G401.6 (cell line): ENCODE measurements at regions not wholly inside any gene's neighbourhood (a gene's known extent, or its start where the extent isn't known, plus 50 kb on each side); places are given as distances from the start of the nearest gene placed in this dataset.
"Not testable (repeated sequence)": the region's sequence is repeated elsewhere in the genome, so short reads cannot be mapped to it uniquely, and the experiment has no call there.

Source experiments
- FAIRE-seq: peaks from 2 replicates; lab custom pipeline; 2012; peaks lifted over from hg19 to GRCh38; lab: Jason Lieb, UNC

GRCh38 chr21:17299576-17299975 is 213.3 kb upstream of the CXADR start:
- FAIRE-seq: not testable (repeated sequence)

GRCh38 chr21:17327715-17328114 is 185.1 kb upstream of the CXADR start:
- not testable (repeated sequence) for FAIRE-seq

GRCh38 chr21:17334484-17334883 is 178.4 kb upstream of the CXADR start:
- no peak for FAIRE-seq

- FAIRE-seq: no peak
Measured at GRCh38 chr21:17340081-17340480, 172.8 kb upstream of the CXADR start.

- FAIRE-seq: no peak
Measured at GRCh38 chr21:17343055-17343454, 169.8 kb upstream of the CXADR start.

DNA sequence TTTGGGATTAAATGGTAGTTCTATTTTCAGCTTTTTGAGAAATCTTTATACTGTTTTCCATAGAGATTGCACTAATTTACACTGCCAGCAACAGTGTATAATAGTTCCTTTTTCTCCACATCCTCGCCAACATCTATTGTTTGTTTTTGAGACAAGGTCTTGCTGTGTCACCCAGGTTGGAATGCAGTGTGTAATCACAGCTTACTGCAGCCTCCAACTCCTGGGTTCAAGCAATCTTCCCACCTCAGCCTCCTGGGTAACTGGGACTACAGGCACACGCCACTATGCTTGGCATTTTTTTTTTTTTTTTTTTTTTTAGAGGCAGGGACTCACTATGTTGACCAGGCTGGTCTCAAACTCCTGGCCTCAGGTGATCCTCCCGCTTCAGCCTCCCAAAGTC is 164.5 kb upstream of the CXADR start:
- no peak for FAIRE-seq

- FAIRE-seq: no peak
Measured at GRCh38 chr21:17348849-17349248, 164.0 kb upstream of the CXADR start.

DNA sequence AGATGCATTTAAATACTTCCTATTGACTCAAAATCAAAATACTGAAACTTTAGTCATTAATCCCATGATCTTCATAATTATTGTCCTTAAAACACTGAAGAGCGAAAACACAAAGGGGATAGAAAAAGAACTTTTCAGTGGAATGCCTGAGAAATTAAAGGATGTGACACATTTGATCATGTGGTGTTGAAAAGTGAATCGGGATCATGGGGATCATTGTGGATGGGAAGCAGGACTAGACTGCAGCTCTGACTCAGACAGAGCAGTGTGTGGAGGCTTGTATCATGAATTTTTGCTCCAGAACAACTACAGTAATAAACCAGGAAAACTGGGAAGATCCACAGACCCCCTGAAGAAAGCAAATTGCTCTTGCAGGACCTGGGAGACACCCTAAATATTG is 161.1 kb upstream of the CXADR start:
- no peak for FAIRE-seq

GRCh38 chr21:17352996-17353655 is 159.7 kb upstream of the CXADR start:
- FAIRE-seq: no peak

DNA sequence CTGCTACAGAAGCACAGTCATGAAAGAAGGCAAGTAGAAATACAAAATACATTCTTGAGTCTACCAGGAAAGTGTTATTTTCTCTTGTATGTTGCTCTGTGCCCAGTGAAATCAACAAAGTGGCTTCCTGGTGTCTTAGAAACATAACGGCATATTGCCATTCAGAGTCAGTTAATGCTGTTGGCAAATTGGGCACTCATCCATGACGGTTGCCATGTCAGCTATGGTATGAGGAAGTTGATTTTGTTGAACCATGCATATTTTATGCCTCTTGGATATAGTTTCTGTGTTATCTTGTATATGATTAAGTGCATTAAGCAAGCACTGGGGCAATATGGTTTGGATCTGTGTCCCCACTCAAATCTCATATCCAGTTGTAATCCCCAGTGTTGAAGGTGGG is 153.1 kb upstream of the CXADR start:
- FAIRE-seq: no peak

- FAIRE-seq: no peak
Measured at GRCh38 chr21:17368748-17369363, 144.0 kb upstream of the CXADR start.

- no peak for FAIRE-seq
Measured at GRCh38 chr21:17370263-17370662, 142.6 kb upstream of the CXADR start.

- FAIRE-seq: no peak
Measured at GRCh38 chr21:17370916-17371315, 141.9 kb upstream of the CXADR start.

- FAIRE-seq: no peak
Measured at GRCh38 chr21:17371450-17371849, 141.4 kb upstream of the CXADR start.

DNA sequence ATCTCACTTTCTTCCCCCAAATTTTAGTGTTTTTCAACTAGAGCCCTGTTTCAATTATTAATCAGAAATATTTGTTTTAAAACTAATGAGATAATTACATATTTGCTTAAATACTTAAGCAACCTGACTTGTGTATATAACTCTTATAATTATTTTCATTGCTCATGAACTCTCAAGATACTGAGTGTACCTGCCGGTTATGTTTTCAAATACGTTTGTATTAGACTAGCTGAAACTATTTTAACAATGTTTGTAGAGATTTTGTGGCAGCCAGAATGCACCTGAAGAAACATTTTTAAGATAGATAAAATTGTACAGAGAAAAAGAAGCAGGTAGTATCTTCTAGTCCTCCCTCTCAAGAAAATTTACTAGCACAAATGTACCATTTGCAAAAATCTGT is 140.6 kb upstream of the CXADR start:
- no peak for FAIRE-seq

GRCh38 chr21:17386498-17386897 is 126.3 kb upstream of the CXADR start:
- FAIRE-seq: no peak

DNA sequence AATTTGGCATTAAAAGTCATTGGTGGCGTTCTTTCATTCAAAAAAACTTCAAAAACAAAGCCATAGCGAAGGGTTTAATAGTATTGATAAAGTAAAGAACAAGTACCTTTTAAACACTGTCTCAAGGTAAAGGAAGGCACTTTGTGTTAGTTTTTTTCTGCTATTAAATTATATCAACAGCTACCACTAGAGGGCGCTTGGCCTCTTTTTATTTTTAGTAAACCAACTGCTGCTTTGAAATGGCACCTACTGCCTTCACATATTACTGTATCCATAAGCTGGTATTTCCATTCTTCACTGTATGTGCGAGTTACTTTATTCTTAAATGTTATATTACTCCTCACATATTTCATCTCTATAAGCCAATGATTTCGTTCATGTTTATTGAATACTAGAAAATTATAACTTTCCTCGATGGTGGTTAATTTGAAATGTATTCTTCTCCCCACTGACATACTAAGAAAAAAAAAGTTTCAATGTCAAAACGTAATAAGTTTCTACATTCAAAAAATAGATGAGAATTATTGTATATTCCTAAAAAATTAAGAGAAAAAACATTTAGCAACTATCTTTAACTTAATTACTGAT is 125.7 kb upstream of the CXADR start:
- peak; percentile 99 for FAIRE-seq

- no peak for FAIRE-seq
Measured at GRCh38 chr21:17388226-17388625, 124.6 kb upstream of the CXADR start.

GRCh38 chr21:17389311-17389710 is 123.5 kb upstream of the CXADR start:
- no peak for FAIRE-seq

DNA sequence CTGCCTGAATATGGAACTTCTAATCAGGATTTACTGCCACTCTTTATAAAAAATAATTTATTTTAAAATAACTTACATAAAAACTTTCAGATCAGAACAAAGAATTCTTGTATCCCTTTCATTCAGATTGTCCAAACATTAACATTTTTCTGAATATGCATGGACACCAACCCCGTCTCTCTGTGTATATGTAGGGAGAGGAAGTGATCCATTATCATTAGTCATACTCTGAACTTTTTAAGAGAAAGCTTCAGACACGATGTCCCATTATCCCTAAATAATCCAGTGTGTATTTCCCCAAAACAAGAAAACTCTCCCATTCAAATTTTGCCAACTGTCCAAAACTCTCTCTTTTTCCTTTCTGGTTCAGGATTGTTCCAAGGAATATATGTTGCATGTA is 122.3 kb upstream of the CXADR start:
- FAIRE-seq: no peak

GRCh38 chr21:17391811-17392340 is 121.0 kb upstream of the CXADR start:
- FAIRE-seq: no peak

DNA sequence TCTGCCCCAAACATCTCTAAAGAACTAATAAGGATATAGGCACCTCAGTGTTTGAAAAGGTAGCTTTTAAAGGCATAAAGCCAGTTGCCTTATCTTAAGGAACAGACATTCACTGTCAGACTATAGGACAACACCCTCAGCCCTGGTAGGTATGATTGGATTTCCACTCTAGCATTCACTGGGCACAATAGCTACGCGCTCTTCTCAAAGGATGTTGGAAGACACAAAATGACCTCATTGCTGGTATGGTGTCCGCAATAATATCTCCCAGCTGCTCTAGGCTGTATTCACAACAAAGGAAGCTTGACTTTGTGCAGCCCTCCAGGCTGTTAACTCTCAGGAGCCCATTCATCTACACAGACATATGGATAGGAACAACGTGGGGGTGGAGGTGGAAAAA is 119.4 kb upstream of the CXADR start:
- FAIRE-seq: no peak

DNA sequence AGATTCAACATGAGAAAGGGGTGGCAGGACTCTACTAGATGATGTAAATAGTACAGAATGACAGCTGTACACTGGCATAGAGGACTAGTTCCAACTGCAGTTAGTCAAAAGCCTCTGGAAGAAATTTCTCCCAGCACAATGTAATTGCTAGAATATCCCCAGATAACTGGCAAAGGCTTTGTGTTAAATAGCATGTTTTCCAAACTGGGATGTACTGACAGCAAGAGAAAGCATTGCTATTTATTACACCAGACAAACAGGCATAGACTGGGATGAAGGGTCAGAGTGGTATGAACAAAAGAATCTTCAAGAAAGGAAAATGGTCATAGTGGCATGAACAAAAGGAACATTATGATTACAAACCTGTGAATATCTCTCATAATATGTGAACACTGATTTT is 115.9 kb upstream of the CXADR start:
- FAIRE-seq: no peak

GRCh38 chr21:17397703-17398102 is 115.1 kb upstream of the CXADR start:
- no peak for FAIRE-seq
